ENCODE measurements at regions not wholly inside any gene's neighbourhood (a gene's known extent, or its start where the extent isn't known, plus 50 kb on each side); places are given as distances from the start of the nearest gene placed in this dataset.
"Not testable (repeated sequence)": the region's sequence is repeated elsewhere in the genome, so short reads cannot be mapped to it uniquely, and the experiment has no call there.

GRCh38 chr11:41544902-41545301 is 85.5 kb upstream of the LRRC4C start:
- H4K20me1 ChIP-seq (ENCODE audit: insufficient read depth, low read length); POLR2A ChIA-PET: not testable (repeated sequence)

GRCh38 chr11:41578421-41579051 is 119.1 kb upstream of the LRRC4C start:
- CTCF ChIA-PET (ENCODE audit: low intra/inter-chr PET ratio, low total read pairs): no interaction called here
- no peak for ATAC-seq
- peaks cover 44% of the 10 kb centered on the region for H3K9me3 ChIP-seq (ENCODE audit: low read length)
- no peaks in the 10 kb centered on the region for H3K27me3 ChIP-seq (ENCODE audit: control insufficient read depth in 1 of 2, insufficient read depth in 2 of 2, low read length in 2 of 2)
- no peak for FAIRE-seq
- H3K27ac ChIP-seq (ENCODE audit: extremely low read length, insufficient read depth, low read length): no peak overlapping the region
- POLR2A ChIA-PET: no interaction called here
- TF ChIP-seq CBX5 (CRISPR knock-in tag; IDR thresholded peaks at IDR 0.05; ENCODE audit: borderline replicate concordance): no peak
- TF ChIP-seq ZMYM4 (CRISPR knock-in tag; IDR thresholded peaks at IDR 0.05): no peak
- TF ChIP-seq SSRP1 (CRISPR knock-in tag; IDR thresholded peaks at IDR 0.05): no peak
- TF ChIP-seq ZNF598 (CRISPR knock-in tag; IDR thresholded peaks at IDR 0.05; ENCODE audit: borderline replicate concordance): no peak
- TF ChIP-seq BORCS8-MEF2B (CRISPR knock-in tag; IDR thresholded peaks at IDR 0.05): no peak
- no peak for TF ChIP-seq ARID5B (CRISPR knock-in tag; IDR thresholded peaks at IDR 0.05)
- no peak for TF ChIP-seq CBX1 (IDR thresholded peaks at IDR 0.05; ENCODE audit: low read depth)
- TF ChIP-seq MXD4 (CRISPR knock-in tag; IDR thresholded peaks at IDR 0.05): no peak
- no peak for DNase-seq (ENCODE audit: low spot score)
- H3K9ac ChIP-seq (ENCODE audit: insufficient read depth, low read depth, low read length): no peak overlapping the region
- no peak overlapping the region for H2AFZ ChIP-seq (ENCODE audit: low read length)
- in situ Hi-C loops (cut with HindIII; ENCODE audit: extremely low pct_ligation_motif_present, low pct_unique_long_range_greater_than_20kb) (no loop called here), intact Hi-C loops (cut with micrococcal nuclease; ENCODE audit: unreplicated experiment) (no loop called here)
- no peak overlapping the region for H3K4me2 ChIP-seq (ENCODE audit: low read depth, low read length)
- no peaks in the 10 kb centered on the region for H3K4me1 ChIP-seq (ENCODE audit: insufficient read depth, low read length)
- H3K36me3 ChIP-seq (replicated peaks in 1 of 2; ENCODE audit: control insufficient read depth in 1 of 2, insufficient read depth in 2 of 2, low read length in 2 of 2): no peaks in the 10 kb centered on the region
- H4K20me1 ChIP-seq (ENCODE audit: insufficient read depth, low read length): no peaks in the 10 kb centered on the region
- no TSS peak for BruUV-seq (replicated peaks)
- H3K4me3 ChIP-seq (replicated peaks in 1 of 3; ENCODE audit: insufficient read depth in 1 of 3, low read depth in 2 of 3, low read length in 3 of 3): no peak overlapping the region
- WGBS (ENCODE audit: low lambda C conversion rate): 3% methylated on average over 8 of the region's 9 CpGs
- no peaks in the 10 kb centered on the region for H3K79me2 ChIP-seq (ENCODE audit: insufficient read depth, low read length)

More at GRCh38 chr11:41544902-41545301, 85.5 kb upstream of the LRRC4C start:
- H3K79me2 ChIP-seq (ENCODE audit: insufficient read depth, low read length); H3K36me3 ChIP-seq (replicated peaks in 1 of 2; ENCODE audit: control insufficient read depth in 1 of 2, insufficient read depth in 2 of 2, low read length in 2 of 2); DNase-seq (ENCODE audit: low spot score); FAIRE-seq; BruUV-seq (replicated peaks); H2AFZ ChIP-seq (ENCODE audit: low read length); intact Hi-C loops (cut with micrococcal nuclease; ENCODE audit: unreplicated experiment); ATAC-seq; H3K4me1 ChIP-seq (ENCODE audit: insufficient read depth, low read length); H3K27me3 ChIP-seq (ENCODE audit: control insufficient read depth in 1 of 2, insufficient read depth in 2 of 2, low read length in 2 of 2); CTCF ChIA-PET (ENCODE audit: low intra/inter-chr PET ratio, low total read pairs); in situ Hi-C loops (cut with HindIII; ENCODE audit: extremely low pct_ligation_motif_present, low pct_unique_long_range_greater_than_20kb); H3K9ac ChIP-seq (ENCODE audit: insufficient read depth, low read depth, low read length); H3K4me2 ChIP-seq (ENCODE audit: low read depth, low read length); H3K4me3 ChIP-seq (replicated peaks in 1 of 3; ENCODE audit: insufficient read depth in 1 of 3, low read depth in 2 of 3, low read length in 3 of 3); H3K27ac ChIP-seq (ENCODE audit: extremely low read length, insufficient read depth, low read length): not testable (repeated sequence)
- 20% methylated on average over 1 of the region's 3 CpGs for WGBS (ENCODE audit: low lambda C conversion rate)
- H3K9me3 ChIP-seq (ENCODE audit: low read length): peaks cover 63% of the 10 kb centered on the region
